ENCODE measurements at regions not wholly inside any gene's neighbourhood (a gene's known extent, or its start where the extent isn't known, plus 50 kb on each side); places are given as distances from the start of the nearest gene placed in this dataset.

GRCh38 chr19:34305221-34306083, 51.1 kb downstream of the GARRE1 start:
- no peak overlapping the region for H3K4me3 ChIP-seq (replicated peaks in 1 of 2; ENCODE audit: low read depth in 2 of 2, low read length in 2 of 2)
- no peak for TF ChIP-seq CTCF (IDR thresholded peaks at IDR 0.05; ENCODE audit: low read depth, low read length)

GRCh38 chr19:34306213-34306661, 51.9 kb downstream of the GARRE1 start:
- no peak for DNase-seq (ENCODE audit: low read depth in 2 of 2)
- no peak for TF ChIP-seq CTCF (IDR thresholded peaks at IDR 0.05; ENCODE audit: low read depth, low read length)
- no peak overlapping the region for H3K4me3 ChIP-seq (replicated peaks in 1 of 2; ENCODE audit: low read depth in 2 of 2, low read length in 2 of 2)

More at GRCh38 chr19:34305221-34306083, 51.1 kb downstream of the GARRE1 start:
- peak in 1 of 2 donors; percentile 64 for DNase-seq (ENCODE audit: low read depth in 2 of 2)

GRCh38 chr19:34306824-34307223, 52.5 kb downstream of the GARRE1 start:
- TF ChIP-seq CTCF (IDR thresholded peaks at IDR 0.05; ENCODE audit: low read depth, low read length) = no peak
- DNase-seq (ENCODE audit: low read depth in 2 of 2) = no peak

GRCh38 chr19:34308381-34309367, 54.3 kb downstream of the GARRE1 start:
- TF ChIP-seq CTCF (IDR thresholded peaks at IDR 0.05; ENCODE audit: low read depth, low read length) = no peak
- peak; percentile 49 to 88 for DNase-seq (ENCODE audit: low read depth in 2 of 2)
- H3K4me3 ChIP-seq (replicated peaks in 1 of 2; ENCODE audit: low read depth in 2 of 2, low read length in 2 of 2) = no peak overlapping the region

More at GRCh38 chr19:34306824-34307223, 52.5 kb downstream of the GARRE1 start:
- no peak overlapping the region for H3K4me3 ChIP-seq (replicated peaks in 1 of 2; ENCODE audit: low read depth in 2 of 2, low read length in 2 of 2)

- DNase-seq (ENCODE audit: low read depth in 2 of 2) = no peak
- TF ChIP-seq CTCF (IDR thresholded peaks at IDR 0.05; ENCODE audit: low read depth, low read length) = no peak
- no peak overlapping the region for H3K4me3 ChIP-seq (replicated peaks in 1 of 2; ENCODE audit: low read depth in 2 of 2, low read length in 2 of 2)
Observed at GRCh38 chr19:34309368-34310138, 55.2 kb downstream of the GARRE1 start.

GRCh38 chr19:34310494-34310981, 54.5 kb upstream of the GPI start:
- DNase-seq (ENCODE audit: low read depth in 2 of 2) = no peak
- no peak for TF ChIP-seq CTCF (IDR thresholded peaks at IDR 0.05; ENCODE audit: low read depth, low read length)
- no peak overlapping the region for H3K4me3 ChIP-seq (replicated peaks in 1 of 2; ENCODE audit: low read depth in 2 of 2, low read length in 2 of 2)
